Adrenal gland (tissue), 5 donors: ENCODE measurements at regions not wholly inside any gene's neighbourhood (a gene's known extent, or its start where the extent isn't known, plus 50 kb on each side); places are given as distances from the start of the nearest gene placed in this dataset.
"Not testable (repeated sequence)": the region's sequence is repeated elsewhere in the genome, so short reads cannot be mapped to it uniquely, and the experiment has no call there.

Source experiments
- POLR2A ChIP-seq, 2 donors: fragments of 450-650 bp; IDR thresholded peaks; one replicate each; pipeline ENCODE4 v1.6.1; 2017; ENCODE audit warnings: antibody characterized with exemption in 2 of 2, mild to moderate bottlenecking in 2 of 2, moderate library complexity in 1 of 2
- TF ChIP-seq, protein P1 (sequence below), 6 experiments: fragments of 450-650 bp in 4 of 6; fragments of 200-600 bp in 2 of 6; sonication (generic) in 1 of 6; IDR thresholded peaks; 1 replicate in 5 of 6; 2 replicates in 1 of 6; pipeline versions ENCODE4 v1.5.1 to v1.8.0; 2016 to 2021; ENCODE audit warnings: antibody characterized with exemption in 6 of 6, mild to moderate bottlenecking in 2 of 6, moderate library complexity in 1 of 6
- donor health status: DM: no; HTN: no; CAD: no.

- TF ChIP-seq, protein P1, sequence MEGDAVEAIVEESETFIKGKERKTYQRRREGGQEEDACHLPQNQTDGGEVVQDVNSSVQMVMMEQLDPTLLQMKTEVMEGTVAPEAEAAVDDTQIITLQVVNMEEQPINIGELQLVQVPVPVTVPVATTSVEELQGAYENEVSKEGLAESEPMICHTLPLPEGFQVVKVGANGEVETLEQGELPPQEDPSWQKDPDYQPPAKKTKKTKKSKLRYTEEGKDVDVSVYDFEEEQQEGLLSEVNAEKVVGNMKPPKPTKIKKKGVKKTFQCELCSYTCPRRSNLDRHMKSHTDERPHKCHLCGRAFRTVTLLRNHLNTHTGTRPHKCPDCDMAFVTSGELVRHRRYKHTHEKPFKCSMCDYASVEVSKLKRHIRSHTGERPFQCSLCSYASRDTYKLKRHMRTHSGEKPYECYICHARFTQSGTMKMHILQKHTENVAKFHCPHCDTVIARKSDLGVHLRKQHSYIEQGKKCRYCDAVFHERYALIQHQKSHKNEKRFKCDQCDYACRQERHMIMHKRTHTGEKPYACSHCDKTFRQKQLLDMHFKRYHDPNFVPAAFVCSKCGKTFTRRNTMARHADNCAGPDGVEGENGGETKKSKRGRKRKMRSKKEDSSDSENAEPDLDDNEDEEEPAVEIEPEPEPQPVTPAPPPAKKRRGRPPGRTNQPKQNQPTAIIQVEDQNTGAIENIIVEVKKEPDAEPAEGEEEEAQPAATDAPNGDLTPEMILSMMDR (IDR thresholded peaks at IDR 0.05) = not testable (repeated sequence)
- not testable (repeated sequence) for TF ChIP-seq POLR2A (IDR thresholded peaks at IDR 0.05)
Measured at GRCh38 chr21:10016991-10017390, 504.4 kb upstream of the TPTE start.
